ENCODE measurements at regions not wholly inside any gene's neighbourhood (a gene's known extent, or its start where the extent isn't known, plus 50 kb on each side); places are given as distances from the start of the nearest gene placed in this dataset.

- no peak for DNase-seq
These were observed 311.0 kb downstream of the PTEN start for GRCh38 chr10:88174391-88174790.

- DNase-seq = no peak
These were observed 315.3 kb downstream of the PTEN start for GRCh38 chr10:88178758-88179157.

- no peak for DNase-seq
These were observed 316.4 kb downstream of the PTEN start for GRCh38 chr10:88179831-88180230.

GRCh38 chr10:88181902-88182600 lies 318.6 kb downstream of the PTEN start:
- no peak for DNase-seq

GRCh38 chr10:88182601-88182930 lies 319.1 kb downstream of the PTEN start:
- no peak for DNase-seq

GRCh38 chr10:88184543-88185297 lies 321.3 kb downstream of the PTEN start:
- DNase-seq = no peak

GRCh38 chr10:88185830-88186229 lies 322.4 kb downstream of the PTEN start:
- no peak for DNase-seq

- no peak for DNase-seq
These were observed 322.9 kb downstream of the PTEN start for GRCh38 chr10:88186335-88186734.

GRCh38 chr10:88187472-88187871 lies 324.0 kb downstream of the PTEN start:
- DNase-seq = no peak

GRCh38 chr10:88190123-88190522 lies 326.7 kb downstream of the PTEN start:
- no peak for DNase-seq

- DNase-seq = no peak
These were observed 327.3 kb downstream of the PTEN start for GRCh38 chr10:88190540-88191235.

GRCh38 chr10:88193018-88193417 lies 329.6 kb downstream of the PTEN start:
- DNase-seq = no peak

- peak; percentile 65 for DNase-seq
These were observed 330.8 kb downstream of the PTEN start for GRCh38 chr10:88194041-88194887.

GRCh38 chr10:88194961-88195367 lies 331.5 kb downstream of the PTEN start:
- DNase-seq = no peak

GRCh38 chr10:88195841-88196240 lies 332.4 kb downstream of the PTEN start:
- no peak for DNase-seq

GRCh38 chr10:88196291-88196690 lies 332.9 kb downstream of the PTEN start:
- DNase-seq = no peak

- no peak for DNase-seq
These were observed 334.6 kb downstream of the PTEN start for GRCh38 chr10:88198023-88198422.

- DNase-seq = no peak
These were observed 337.0 kb downstream of the PTEN start for GRCh38 chr10:88200312-88201032.

GRCh38 chr10:88205842-88206446 lies 342.5 kb downstream of the PTEN start:
- DNase-seq = no peak

- DNase-seq = no peak
These were observed 343.7 kb downstream of the PTEN start for GRCh38 chr10:88207121-88207546.

- DNase-seq = no peak
These were observed 345.8 kb downstream of the PTEN start for GRCh38 chr10:88209231-88209630.
